K562 (cell line): ENCODE measurements at regions not wholly inside any gene's neighbourhood (a gene's known extent, or its start where the extent isn't known, plus 50 kb on each side); places are given as distances from the start of the nearest gene placed in this dataset.

Experiments
- ATAC-seq: fragments of 200-7000 bp; cut with Tn5 transposase; 3 replicates; pipeline ENCODE4 v1.9.1; 2020; ENCODE audit warnings: moderate library complexity
- BruUV-seq: library from RNA; stranded (reverse); fragments of 400-500 nt; replicated peaks from 2 replicates; lab custom pipeline; 2021; lab: Mats Ljungman, UMichigan
- CTCF ChIA-PET: fragments of 300-600 bp; formaldehyde crosslinking; extraction: SDS; loops from one replicate; lab custom pipeline; 2021; ENCODE audit warnings: low intra/inter-chr PET ratio; lab: Yijun Ruan, JAX
- POLR2A ChIA-PET: fragments of 300-600, 350-650 bp; sonication (Branson Sonifier 250); formaldehyde crosslinking; extraction: SDS; loops from one replicate; lab custom pipeline; 2021; ENCODE audit warnings: antibody characterized with exemption, inconsistent platforms; lab: Yijun Ruan, JAX
- DNase-seq, 4 experiments: peaks; one replicate each; pipeline versions ENCODE4 v3.0.0 to v3.0.0-alpha.2; 2011 to 2018; ENCODE audit warnings: low spot score in 3 of 4, mixed read lengths in 3 of 4; ENCODE audit errors: extremely low read depth in 1 of 4
- FAIRE-seq: peaks from 2 replicates; lab custom pipeline; 2011; peaks lifted over from hg19 to GRCh38; lab: Jason Lieb, UNC
- H2AFZ ChIP-seq: 2 replicates; pipeline ENCODE4 v1.6.0; 2011; ENCODE audit warnings: low read depth, low read length, control low read depth, inconsistent platforms
- H3K27ac ChIP-seq: fragments of 200-600 bp; 3 replicates; pipeline ENCODE4 v1.8.0; 2011; ENCODE audit warnings: low read depth, mild to moderate bottlenecking, control low read depth, inconsistent platforms, low read length, moderate library complexity, mixed read lengths; ENCODE audit errors: extremely low read depth
- H3K27me3 ChIP-seq, 2 experiments: fragments of 300-600 bp in 1 of 2; 2 replicates in 1 of 2; 3 replicates in 1 of 2; pipeline versions ENCODE4 v1.6.0 to v1.8.0; 2011; ENCODE audit warnings: inconsistent platforms in 2 of 2, low read length in 2 of 2, mild to moderate bottlenecking in 1 of 2, mixed read lengths in 1 of 2, moderate library complexity in 1 of 2; ENCODE audit not compliant: control insufficient read depth in 2 of 2, insufficient read depth in 2 of 2
- H3K36me3 ChIP-seq: fragments of 300-600 bp; 3 replicates; pipeline ENCODE4 v1.8.0; 2011; ENCODE audit warnings: mild to moderate bottlenecking, low read length, inconsistent platforms; ENCODE audit not compliant: control insufficient read depth, insufficient read depth
- H3K4me1 ChIP-seq, 2 experiments: fragments of 200-600 bp in 1 of 2; replicated peaks in 1 of 2; 2 replicates in 1 of 2; 3 replicates in 1 of 2; pipeline versions ENCODE4 v1.5.1 to v1.8.0; 2011; ENCODE audit warnings: inconsistent platforms in 2 of 2, low read length in 2 of 2, mild to moderate bottlenecking in 1 of 2, mixed read lengths in 1 of 2, moderate library complexity in 1 of 2; ENCODE audit not compliant: control insufficient read depth in 2 of 2, insufficient read depth in 2 of 2
- H3K4me2 ChIP-seq: 2 replicates; pipeline ENCODE4 v1.6.1; 2011; ENCODE audit warnings: low read length, control low read depth, inconsistent platforms, mixed read lengths; ENCODE audit not compliant: insufficient read depth
- H3K4me3 ChIP-seq: fragments of 200-600 bp; sonication (generic), shearing (Covaris generic); 2 replicates; pipeline ENCODE4 v1.5.1; 2016; ENCODE audit warnings: control low read depth, inconsistent platforms
- H3K79me2 ChIP-seq: fragments of 200-600 bp; 3 replicates; pipeline ENCODE4 v1.8.0; 2011; ENCODE audit warnings: low read length, inconsistent platforms; ENCODE audit not compliant: control insufficient read depth, insufficient read depth
- H3K9ac ChIP-seq, 2 experiments: 2 replicates each; pipeline versions ENCODE4 v1.6.0 to v1.6.1; 2011; ENCODE audit warnings: low read depth in 2 of 2, low read length in 2 of 2, control low read depth in 1 of 2, inconsistent platforms in 1 of 2, mild to moderate bottlenecking in 1 of 2, mixed read lengths in 1 of 2; ENCODE audit not compliant: insufficient read depth in 1 of 2
- H3K9me1 ChIP-seq: one replicate; pipeline ENCODE4 v1.6.0; 2011; ENCODE audit warnings: inconsistent platforms, mild to moderate bottlenecking, low read length, moderate library complexity; ENCODE audit not compliant: control insufficient read depth, insufficient read depth
- H3K9me3 ChIP-seq: replicated peaks from 2 replicates; pipeline ENCODE4 v1.5.1; 2011; ENCODE audit warnings: low read depth, low read length, inconsistent platforms; ENCODE audit not compliant: control insufficient read depth, insufficient read depth
- H4K20me1 ChIP-seq: replicated peaks from 2 replicates; pipeline ENCODE4 v1.6.1; 2011; ENCODE audit warnings: low read length, inconsistent platforms, mixed read lengths; ENCODE audit not compliant: control insufficient read depth, insufficient read depth
- BACH1 ChIP-seq: fragments of 200-800 bp; sonication (Bioruptor generic); IDR thresholded peaks from 2 replicates; pipeline ENCODE4 v1.6.1; 2016; ENCODE audit warnings: missing genetic modification characterization, missing compliant biosample characterization
- CBX2 ChIP-seq: fragments of 200-600 bp; sonication (generic); IDR thresholded peaks from one replicate; pipeline ENCODE4 v1.6.1; 2012; ENCODE audit warnings: mild to moderate bottlenecking, low read length, inconsistent platforms; ENCODE audit not compliant: insufficient read depth, poor library complexity, severe bottlenecking
- CCAR2 ChIP-seq: fragments of 200-400 bp; formaldehyde crosslinking; IDR thresholded peaks from 2 replicates; pipeline ENCODE4 v1.6.1; 2017; ENCODE audit warnings: mild to moderate bottlenecking, low read depth, low read length
- DACH1 ChIP-seq: fragments of 450-650 bp; IDR thresholded peaks from 2 replicates; pipeline ENCODE4 v1.6.1; 2018; ENCODE audit not compliant: partially characterized antibody
- DLX4 ChIP-seq: fragments of 250-450 bp; sonication (Bioruptor Pico); IDR thresholded peaks from 2 replicates; pipeline ENCODE4 v1.6.1; 2021; ENCODE audit warnings: mild to moderate bottlenecking
- EGR1 ChIP-seq: fragments of 450-650 bp; conservative IDR thresholded peaks from 2 replicates; pipeline ENCODE4 v1.6.1; 2017; ENCODE audit warnings: mild to moderate bottlenecking
- EP400 ChIP-seq: fragments of 450-650 bp; IDR thresholded peaks from 2 replicates; pipeline ENCODE4 v1.6.1; 2017; ENCODE audit warnings: antibody characterized with exemption, mild to moderate bottlenecking, moderate library complexity
- GABPB1 ChIP-seq: sonication (generic); formaldehyde crosslinking; IDR thresholded peaks from 2 replicates; pipeline ENCODE4 v1.8.0; 2022; ENCODE audit warnings: mild to moderate bottlenecking, missing genetic modification reagents
- HMG20A ChIP-seq: fragments of 450-650 bp; formaldehyde crosslinking; conservative IDR thresholded peaks from 2 replicates; pipeline ENCODE4 v1.4.0; 2020; ENCODE audit warnings: mild to moderate bottlenecking, mixed read lengths
- KAT8 ChIP-seq: fragments of 450-650 bp; IDR thresholded peaks from 2 replicates; pipeline ENCODE4 v1.6.1; 2016; ENCODE audit warnings: low read depth, mild to moderate bottlenecking
- KHSRP ChIP-seq: fragments of 450-650 bp; IDR thresholded peaks from 2 replicates; pipeline ENCODE4 v1.6.1; 2017
- MAX ChIP-seq: sonication (generic); formaldehyde crosslinking; IDR thresholded peaks from 2 replicates; pipeline ENCODE4 v1.9.0; 2022; ENCODE audit warnings: mild to moderate bottlenecking, missing genetic modification reagents
- MTA2 ChIP-seq: fragments of 450-650 bp; IDR thresholded peaks from 2 replicates; pipeline ENCODE4 v1.6.1; 2016; ENCODE audit warnings: low read depth
- POU5F1 ChIP-seq: fragments of 150-350 bp; IDR thresholded peaks from 2 replicates; pipeline ENCODE4 v1.6.1; 2014; ENCODE audit warnings: borderline replicate concordance, low read length, low read depth, mild to moderate bottlenecking; ENCODE audit not compliant: partially characterized antibody
- RCOR1 ChIP-seq, 2 experiments: IDR thresholded peaks; 2 replicates each; pipeline ENCODE4 v1.6.1; 2012; ENCODE audit warnings: low read depth in 2 of 2, low read length in 2 of 2, borderline replicate concordance in 1 of 2, improper control_type of control experiment in 1 of 2
- SMARCA5 ChIP-seq: fragments of 450-650 bp; IDR thresholded peaks from 2 replicates; pipeline ENCODE4 v1.6.1; 2016
- ZNF280A ChIP-seq: fragments of 450-650 bp; IDR thresholded peaks from 2 replicates; pipeline ENCODE4 v1.6.1; 2018; ENCODE audit warnings: mild to moderate bottlenecking, low read depth; ENCODE audit not compliant: partially characterized antibody
- ZNF408 ChIP-seq: fragments of 250-450 bp; sonication (Bioruptor Pico); IDR thresholded peaks from 2 replicates; pipeline ENCODE4 v1.4.0; 2020; ENCODE audit warnings: low read depth, mild to moderate bottlenecking, moderate library complexity
- ZNF785 ChIP-seq: fragments of 250-450 bp; sonication (Bioruptor Pico); IDR thresholded peaks from 2 replicates; pipeline ENCODE4 v1.4.0; 2020; ENCODE audit warnings: mild to moderate bottlenecking
- WGBS: fragments of 100-300 bp; shearing (Covaris generic); methylation state at CpG from one replicate; pipeline ENCODE4 v1.1.6; 2016; ENCODE audit warnings: low coverage, mixed read lengths; ENCODE audit not compliant: insufficient coverage; ENCODE audit errors: missing lambda C conversion rate; 5-methylcytosine and 5-hydroxymethylcytosine counted together
- in situ Hi-C: fragments of 300-500 bp; cut with MboI; formaldehyde crosslinking; loops from 4 replicates; pipeline ENCODE4 v1.15.0; 2018; ENCODE audit warnings: inconsistent platforms, mixed read lengths
- intact Hi-C: fragments of 100-400 bp; cut with micrococcal nuclease; formaldehyde crosslinking; loops from 2 replicates; pipeline ENCODE4 v1.14.2; 2022

GRCh38 chr4:187302457-187303150, 578.9 kb upstream of the FAT1 start:
- no peaks in the 10 kb centered on the region for H4K20me1 ChIP-seq
- no peak overlapping the region for H2AFZ ChIP-seq
- in situ Hi-C loops (no loop called here), intact Hi-C loops (no loop called here)
- POLR2A ChIA-PET, result no interaction called here
- TF ChIP-seq POU5F1 (no peak), HMG20A (CRISPR knock-in tag) (no peak), ZNF785 (no peak), CCAR2 (no peak), DACH1 (no peak), RCOR1 (IDR thresholded peaks at IDR 0.05; ENCODE audit: borderline replicate concordance in 1 of 2, low read depth in 2 of 2, low read length in 2 of 2) (no peak), KHSRP (no peak), DLX4 (no peak), EGR1 (no peak), CBX2 (no peak), KAT8 (no peak), MTA2 (no peak), ZNF280A (no peak), GABPB1 (CRISPR knock-in tag) (no peak), SMARCA5 (no peak), BACH1 (tag) (no peak), ZNF408 (no peak), EP400 (no peak), MAX (CRISPR knock-in tag) (no peak)
- H3K36me3 ChIP-seq, result no peaks in the 10 kb centered on the region
- CTCF ChIA-PET, result no interaction called here
- no peak overlapping the region for H3K4me2 ChIP-seq
- no peak overlapping the region for H3K9ac ChIP-seq
- H3K4me3 ChIP-seq, result no peak overlapping the region
- no peak overlapping the region for H3K27ac ChIP-seq
- H3K79me2 ChIP-seq, result no peaks in the 10 kb centered on the region
- H3K27me3 ChIP-seq, result no peaks in the 10 kb centered on the region
- ATAC-seq, result no peak
- FAIRE-seq, result no peak
- WGBS, result 1% methylated on average over 6 of the region's 6 CpGs
- no peak for DNase-seq
- no peaks in the 10 kb centered on the region for H3K4me1 ChIP-seq
- BruUV-seq, result no TSS peak
- no peaks in the 10 kb centered on the region; the same call in 1 of the 2 replicates for H3K9me3 ChIP-seq
- no peaks in the 10 kb centered on the region for H3K9me1 ChIP-seq
